Smooth muscle cell (in vitro differentiated cells): ENCODE measurements at regions not wholly inside any gene's neighbourhood (a gene's known extent, or its start where the extent isn't known, plus 50 kb on each side); places are given as distances from the start of the nearest gene placed in this dataset.

Experiments used
- DNase-seq: peaks from one replicate; lab custom pipeline; 2025; ENCODE audit not compliant: unreplicated experiment; lab: John Stamatoyannopoulos, UW
- H2AFZ ChIP-seq: fragments of 200-600 bp; sonication (generic); 2 replicates; pipeline ENCODE4 v1.6.0; 2016; ENCODE audit warnings: antibody characterized with exemption, low read depth, mild to moderate bottlenecking
- H3F3A ChIP-seq: fragments of 200-600 bp; sonication (generic); 2 replicates; pipeline ENCODE4 v1.6.0; 2017; ENCODE audit warnings: antibody characterized with exemption, low read depth
- H3K27ac ChIP-seq: fragments of 200-600 bp; sonication (generic); 2 replicates; pipeline ENCODE4 v1.5.1; 2016; ENCODE audit warnings: low read depth, mild to moderate bottlenecking
- H3K27me3 ChIP-seq: fragments of 200-600 bp; sonication (generic); 2 replicates; pipeline ENCODE4 v1.6.1; 2016; ENCODE audit warnings: low read depth, mild to moderate bottlenecking
- H3K36me3 ChIP-seq: fragments of 200-600 bp; sonication (generic); 2 replicates; pipeline ENCODE4 v1.5.1; 2016; ENCODE audit warnings: low read depth
- H3K4me1 ChIP-seq: fragments of 200-600 bp; sonication (generic); 2 replicates; pipeline ENCODE4 v1.5.1; 2016; ENCODE audit warnings: low read depth
- H3K4me2 ChIP-seq: fragments of 200-600 bp; sonication (generic); 2 replicates; pipeline ENCODE4 v1.6.0; 2016; ENCODE audit warnings: mild to moderate bottlenecking
- H3K4me3 ChIP-seq: fragments of 200-600 bp; sonication (generic); 2 replicates; pipeline ENCODE4 v1.5.1; 2016; ENCODE audit warnings: mild to moderate bottlenecking
- H3K79me2 ChIP-seq: fragments of 200-600 bp; sonication (generic); 2 replicates; pipeline ENCODE4 v1.6.0; 2016; ENCODE audit warnings: low read depth, mild to moderate bottlenecking
- H3K9ac ChIP-seq: fragments of 200-600 bp; sonication (generic); 2 replicates; pipeline ENCODE4 v1.6.0; 2016; ENCODE audit warnings: low read depth
- H3K9me3 ChIP-seq: fragments of 200-600 bp; sonication (generic); replicated peaks from 2 replicates; pipeline ENCODE4 v1.5.1; 2016; ENCODE audit warnings: low read depth
- H4K20me1 ChIP-seq: fragments of 200-600 bp; sonication (generic); 2 replicates; pipeline ENCODE4 v1.6.0; 2016; ENCODE audit warnings: low read depth
- WGBS: methylation state at CpG from one replicate; pipeline ENCODE4 v1.1.7; 2016; ENCODE audit warnings: low lambda C conversion rate; 5-methylcytosine and 5-hydroxymethylcytosine counted together
- TF ChIP-seq, protein P1 (sequence below): fragments of 200-600 bp; sonication (generic); IDR thresholded peaks from 2 replicates; pipeline ENCODE4 v1.5.1; 2017; ENCODE audit warnings: borderline replicate concordance, mild to moderate bottlenecking, antibody characterized with exemption; ENCODE audit not compliant: insufficient read depth, poor library complexity, severe bottlenecking

DNA sequence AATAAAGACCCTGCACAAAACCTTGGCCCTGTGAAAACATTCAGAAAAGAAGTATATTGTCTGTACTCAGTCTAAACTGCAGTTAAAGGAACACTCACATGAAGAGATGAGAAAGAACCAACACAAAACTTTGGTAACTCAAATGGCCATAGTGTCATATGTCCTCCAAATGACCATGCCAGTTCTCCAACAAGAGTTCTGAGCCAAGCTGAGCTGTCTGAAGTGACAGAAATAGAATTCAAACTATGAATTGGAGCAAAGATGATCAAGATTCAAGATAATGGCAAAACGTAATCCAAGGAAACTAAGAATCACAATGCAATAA is 739.3 kb upstream of the NDST4 start:
- Histone ChIP-seq H3K4me2 (no peak overlapping the region), H4K20me1 (no peaks in the 10 kb centered on the region), H3K36me3 (no peaks in the 10 kb centered on the region), H3K4me3 (no peak overlapping the region), H3K9me3 (no peaks in the 10 kb centered on the region), H3K4me1 (no peaks in the 10 kb centered on the region), H3K79me2 (no peaks in the 10 kb centered on the region), H3K9ac (no peak overlapping the region), H3F3A (no peaks in the 10 kb centered on the region), H3K27me3 (no peaks in the 10 kb centered on the region), H3K27ac (no peak overlapping the region), H2AFZ (no peak overlapping the region)
- no peak for DNase-seq
- WGBS: 95% methylated on average over 1 of the region's 1 CpG
- TF ChIP-seq, protein P1, sequence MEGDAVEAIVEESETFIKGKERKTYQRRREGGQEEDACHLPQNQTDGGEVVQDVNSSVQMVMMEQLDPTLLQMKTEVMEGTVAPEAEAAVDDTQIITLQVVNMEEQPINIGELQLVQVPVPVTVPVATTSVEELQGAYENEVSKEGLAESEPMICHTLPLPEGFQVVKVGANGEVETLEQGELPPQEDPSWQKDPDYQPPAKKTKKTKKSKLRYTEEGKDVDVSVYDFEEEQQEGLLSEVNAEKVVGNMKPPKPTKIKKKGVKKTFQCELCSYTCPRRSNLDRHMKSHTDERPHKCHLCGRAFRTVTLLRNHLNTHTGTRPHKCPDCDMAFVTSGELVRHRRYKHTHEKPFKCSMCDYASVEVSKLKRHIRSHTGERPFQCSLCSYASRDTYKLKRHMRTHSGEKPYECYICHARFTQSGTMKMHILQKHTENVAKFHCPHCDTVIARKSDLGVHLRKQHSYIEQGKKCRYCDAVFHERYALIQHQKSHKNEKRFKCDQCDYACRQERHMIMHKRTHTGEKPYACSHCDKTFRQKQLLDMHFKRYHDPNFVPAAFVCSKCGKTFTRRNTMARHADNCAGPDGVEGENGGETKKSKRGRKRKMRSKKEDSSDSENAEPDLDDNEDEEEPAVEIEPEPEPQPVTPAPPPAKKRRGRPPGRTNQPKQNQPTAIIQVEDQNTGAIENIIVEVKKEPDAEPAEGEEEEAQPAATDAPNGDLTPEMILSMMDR: no peak

DNA sequence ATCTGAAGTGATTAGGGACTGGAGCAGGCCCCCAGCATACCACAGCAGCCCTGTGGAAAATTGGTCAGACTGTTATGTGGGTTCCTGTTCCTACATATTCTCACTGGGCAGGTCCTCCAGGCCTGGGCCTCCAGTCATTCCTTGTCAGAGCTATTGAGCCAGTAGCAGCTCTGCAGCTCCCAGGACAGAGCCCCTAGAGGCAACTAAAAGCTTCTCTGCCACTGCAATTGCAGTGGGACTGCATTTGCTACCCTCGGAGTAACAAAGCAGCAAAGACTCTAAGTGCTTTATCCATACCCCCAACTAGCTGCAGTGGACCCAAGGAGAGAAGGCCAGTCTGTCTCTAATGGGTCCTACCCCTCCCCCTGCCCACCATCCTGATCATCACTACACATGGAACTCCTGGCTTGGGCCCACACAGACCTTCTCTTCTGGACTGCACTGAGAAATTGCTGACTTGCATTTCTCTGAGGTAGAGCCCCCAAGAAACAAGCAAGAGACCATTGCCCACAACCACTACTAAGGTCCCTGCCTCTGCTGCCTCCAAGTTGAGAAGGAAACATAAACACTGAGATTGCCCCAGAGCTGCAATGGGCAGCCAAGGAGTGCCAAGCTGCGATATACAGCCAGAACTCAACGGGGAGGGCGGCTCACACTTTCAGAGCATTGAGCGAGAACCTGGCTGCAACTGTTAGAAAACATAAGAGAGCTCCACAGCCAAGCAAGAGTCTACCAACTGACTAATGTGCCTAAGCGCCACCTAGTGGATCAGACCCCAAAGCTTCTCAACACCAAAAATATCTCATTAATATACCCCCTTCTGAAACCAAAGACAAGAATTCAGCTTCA is 738.7 kb upstream of the NDST4 start:
- DNase-seq: no peak
- no peak overlapping the region for H2AFZ ChIP-seq
- TF ChIP-seq, protein P1: peak; percentile 67
- no peak overlapping the region for H3K9ac ChIP-seq
- no peaks in the 10 kb centered on the region for H3F3A ChIP-seq
- H3K4me1 ChIP-seq: no peaks in the 10 kb centered on the region
- no peak overlapping the region for H3K4me3 ChIP-seq
- no peaks in the 10 kb centered on the region for H3K9me3 ChIP-seq
- no peak overlapping the region for H3K27ac ChIP-seq
- no peaks in the 10 kb centered on the region for H3K27me3 ChIP-seq
- WGBS: 29% methylated on average over 6 of the region's 6 CpGs
- no peaks in the 10 kb centered on the region for H4K20me1 ChIP-seq
- no peaks in the 10 kb centered on the region for H3K79me2 ChIP-seq
- no peak overlapping the region for H3K4me2 ChIP-seq
- no peaks in the 10 kb centered on the region for H3K36me3 ChIP-seq

DNA sequence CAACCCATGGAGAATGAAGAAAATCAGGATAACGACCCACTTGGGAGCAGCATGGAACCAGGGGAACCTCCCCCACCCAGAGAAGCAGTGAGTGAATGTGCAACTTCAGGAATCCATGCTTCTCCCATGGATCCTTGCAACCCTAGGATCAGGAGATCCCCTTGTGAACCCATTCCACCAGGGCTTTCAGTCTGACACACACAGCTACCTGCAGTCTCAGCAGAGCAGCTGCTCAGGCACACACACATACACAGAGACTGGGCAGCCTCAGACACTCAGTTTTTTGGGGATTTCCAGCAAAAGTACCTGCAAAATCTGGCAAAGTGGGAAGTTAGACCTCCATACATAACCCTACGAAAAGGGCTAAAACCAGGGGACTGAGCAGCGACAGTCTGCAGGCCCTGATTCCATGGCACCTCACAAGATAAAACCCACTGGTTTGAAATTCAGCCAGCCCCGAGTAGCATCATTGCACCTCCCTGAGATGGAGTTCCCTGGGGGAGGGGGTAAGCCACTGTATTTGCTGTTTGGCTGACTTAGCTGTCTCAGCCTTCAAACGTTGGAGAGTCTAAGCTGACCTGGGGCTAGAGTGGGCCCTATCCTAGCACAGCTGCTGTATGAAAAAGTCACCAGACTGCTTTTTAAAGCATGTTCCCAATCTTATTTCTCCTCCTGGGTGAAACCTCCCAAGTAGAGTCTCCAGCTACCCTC is 737.5 kb upstream of the NDST4 start:
- Histone ChIP-seq H4K20me1 (no peaks in the 10 kb centered on the region), H3K4me1 (no peaks in the 10 kb centered on the region), H3K4me2 (no peak overlapping the region), H3K9ac (no peak overlapping the region), H3K4me3 (no peak overlapping the region), H3K27ac (no peak overlapping the region), H3K79me2 (no peaks in the 10 kb centered on the region), H3K36me3 (no peaks in the 10 kb centered on the region), H3F3A (no peaks in the 10 kb centered on the region), H3K27me3 (no peaks in the 10 kb centered on the region), H2AFZ (no peak overlapping the region), H3K9me3 (no peaks in the 10 kb centered on the region)
- TF ChIP-seq, protein P1: no peak
- WGBS: 88% methylated on average over 5 of the region's 5 CpGs
- DNase-seq: no peak
